ENCODE measurements at regions not wholly inside any gene's neighbourhood (a gene's known extent, or its start where the extent isn't known, plus 50 kb on each side); places are given as distances from the start of the nearest gene placed in this dataset.

DNA sequence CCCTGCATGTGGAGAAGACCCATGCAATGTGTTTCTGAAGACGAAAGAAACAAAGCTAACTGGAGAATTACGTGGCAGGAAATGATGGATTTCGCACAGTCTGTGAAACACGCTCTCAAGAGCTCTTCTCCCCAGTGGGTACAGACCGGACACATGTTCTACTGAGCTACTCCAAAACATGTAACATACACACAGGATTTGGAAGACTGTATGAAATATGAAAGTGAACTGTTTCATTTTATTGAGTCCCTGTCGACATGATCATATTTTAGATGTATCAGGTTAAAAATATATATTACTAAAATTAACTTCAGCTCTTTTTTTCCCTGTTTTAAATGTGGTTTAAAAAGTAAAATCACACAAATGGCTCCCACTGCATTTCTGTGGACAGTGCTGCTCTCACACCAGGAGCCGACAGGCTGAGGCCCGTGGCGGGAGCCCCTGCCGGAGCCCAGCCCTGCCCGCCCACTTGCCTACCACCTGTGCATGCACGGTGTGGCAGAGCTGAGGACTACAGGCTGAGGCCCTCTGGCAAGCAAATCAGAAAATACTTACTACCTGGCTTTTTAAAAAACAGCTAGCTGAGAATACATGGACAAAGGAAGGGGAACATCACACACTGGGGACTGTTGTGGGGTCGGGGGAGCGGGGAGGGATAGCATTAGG lies 58.9 kb upstream of the NXT1 start:
- H3K9me3 ChIP-seq (ENCODE audit: control insufficient read depth, insufficient read depth, low read depth, low read length): no peaks in the 10 kb centered on the region
- no peak overlapping the region for H3K27ac ChIP-seq (ENCODE audit: extremely low read depth, low read depth, low read length)
- no peak overlapping the region for H3K4me3 ChIP-seq (ENCODE audit: low read depth, low read length)
- ChIA-PET POLR2A (no interaction called here), CTCF (no interaction called here)
- TF ChIP-seq, protein P1, sequence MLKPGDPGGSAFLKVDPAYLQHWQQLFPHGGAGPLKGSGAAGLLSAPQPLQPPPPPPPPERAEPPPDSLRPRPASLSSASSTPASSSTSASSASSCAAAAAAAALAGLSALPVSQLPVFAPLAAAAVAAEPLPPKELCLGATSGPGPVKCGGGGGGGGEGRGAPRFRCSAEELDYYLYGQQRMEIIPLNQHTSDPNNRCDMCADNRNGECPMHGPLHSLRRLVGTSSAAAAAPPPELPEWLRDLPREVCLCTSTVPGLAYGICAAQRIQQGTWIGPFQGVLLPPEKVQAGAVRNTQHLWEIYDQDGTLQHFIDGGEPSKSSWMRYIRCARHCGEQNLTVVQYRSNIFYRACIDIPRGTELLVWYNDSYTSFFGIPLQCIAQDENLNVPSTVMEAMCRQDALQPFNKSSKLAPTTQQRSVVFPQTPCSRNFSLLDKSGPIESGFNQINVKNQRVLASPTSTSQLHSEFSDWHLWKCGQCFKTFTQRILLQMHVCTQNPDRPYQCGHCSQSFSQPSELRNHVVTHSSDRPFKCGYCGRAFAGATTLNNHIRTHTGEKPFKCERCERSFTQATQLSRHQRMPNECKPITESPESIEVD (tag by site-specific recombination; IDR thresholded peaks at IDR 0.05): no peak
- TF ChIP-seq, protein P2, sequence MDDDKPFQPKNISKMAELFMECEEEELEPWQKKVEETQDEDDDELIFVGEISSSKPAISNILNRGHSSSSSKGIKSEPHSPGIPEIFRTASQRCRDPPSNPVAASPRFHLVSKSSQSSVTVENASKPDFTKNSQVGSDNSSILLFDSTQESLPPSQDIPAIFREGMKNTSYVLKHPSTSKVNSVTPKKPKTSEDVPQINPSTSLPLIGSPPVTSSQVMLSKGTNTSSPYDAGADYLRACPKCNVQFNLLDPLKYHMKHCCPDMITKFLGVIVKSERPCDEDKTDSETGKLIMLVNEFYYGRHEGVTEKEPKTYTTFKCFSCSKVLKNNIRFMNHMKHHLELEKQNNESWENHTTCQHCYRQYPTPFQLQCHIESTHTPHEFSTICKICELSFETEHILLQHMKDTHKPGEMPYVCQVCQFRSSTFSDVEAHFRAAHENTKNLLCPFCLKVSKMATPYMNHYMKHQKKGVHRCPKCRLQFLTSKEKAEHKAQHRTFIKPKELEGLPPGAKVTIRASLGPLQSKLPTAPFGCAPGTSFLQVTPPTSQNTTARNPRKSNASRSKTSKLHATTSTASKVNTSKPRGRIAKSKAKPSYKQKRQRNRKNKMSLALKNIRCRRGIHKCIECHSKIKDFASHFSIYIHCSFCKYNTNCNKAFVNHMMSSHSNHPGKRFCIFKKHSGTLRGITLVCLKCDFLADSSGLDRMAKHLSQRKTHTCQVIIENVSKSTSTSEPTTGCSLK (tag by site-specific recombination; IDR thresholded peaks at IDR 0.05): no peak
- no peak for TF ChIP-seq ZNF654 (tag by site-specific recombination; IDR thresholded peaks at IDR 0.05; ENCODE audit: low read depth)
- no peak for TF ChIP-seq ZNF292 (tag by site-specific recombination; IDR thresholded peaks at IDR 0.05; ENCODE audit: borderline replicate concordance, low read depth)
- no peak for TF ChIP-seq ZNF184 (tag by site-specific recombination; IDR thresholded peaks at IDR 0.05)
- no peak for TF ChIP-seq ATF2 (tag by site-specific recombination; IDR thresholded peaks at IDR 0.05; ENCODE audit: low read depth)
- TF ChIP-seq, protein P3, sequence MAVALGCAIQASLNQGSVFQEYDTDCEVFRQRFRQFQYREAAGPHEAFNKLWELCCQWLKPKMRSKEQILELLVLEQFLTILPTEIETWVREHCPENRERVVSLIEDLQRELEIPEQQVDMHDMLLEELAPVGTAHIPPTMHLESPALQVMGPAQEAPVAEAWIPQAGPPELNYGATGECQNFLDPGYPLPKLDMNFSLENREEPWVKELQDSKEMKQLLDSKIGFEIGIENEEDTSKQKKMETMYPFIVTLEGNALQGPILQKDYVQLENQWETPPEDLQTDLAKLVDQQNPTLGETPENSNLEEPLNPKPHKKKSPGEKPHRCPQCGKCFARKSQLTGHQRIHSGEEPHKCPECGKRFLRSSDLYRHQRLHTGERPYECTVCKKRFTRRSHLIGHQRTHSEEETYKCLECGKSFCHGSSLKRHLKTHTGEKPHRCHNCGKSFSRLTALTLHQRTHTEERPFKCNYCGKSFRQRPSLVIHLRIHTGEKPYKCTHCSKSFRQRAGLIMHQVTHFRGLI (tag by site-specific recombination; IDR thresholded peaks at IDR 0.05): no peak
- no peak for TF ChIP-seq ZBTB44 (tag by site-specific recombination; IDR thresholded peaks at IDR 0.05)
- no peak for TF ChIP-seq GLI2 (tag by site-specific recombination; IDR thresholded peaks at IDR 0.05; ENCODE audit: borderline replicate concordance, low read depth)
- TF ChIP-seq ZNF76 (tag by site-specific recombination; IDR thresholded peaks at IDR 0.05; ENCODE audit: borderline replicate concordance, low read depth): no peak
- TF ChIP-seq ZNF112 (tag by site-specific recombination; IDR thresholded peaks at IDR 0.05): no peak
- no peak for TF ChIP-seq ZNF248 (tag by site-specific recombination; IDR thresholded peaks at IDR 0.05)
- no peak for TF ChIP-seq OSR2 (tag by site-specific recombination; IDR thresholded peaks at IDR 0.05)
- TF ChIP-seq SP7 (tag by site-specific recombination; IDR thresholded peaks at IDR 0.05): no peak
- TF ChIP-seq, protein P4, sequence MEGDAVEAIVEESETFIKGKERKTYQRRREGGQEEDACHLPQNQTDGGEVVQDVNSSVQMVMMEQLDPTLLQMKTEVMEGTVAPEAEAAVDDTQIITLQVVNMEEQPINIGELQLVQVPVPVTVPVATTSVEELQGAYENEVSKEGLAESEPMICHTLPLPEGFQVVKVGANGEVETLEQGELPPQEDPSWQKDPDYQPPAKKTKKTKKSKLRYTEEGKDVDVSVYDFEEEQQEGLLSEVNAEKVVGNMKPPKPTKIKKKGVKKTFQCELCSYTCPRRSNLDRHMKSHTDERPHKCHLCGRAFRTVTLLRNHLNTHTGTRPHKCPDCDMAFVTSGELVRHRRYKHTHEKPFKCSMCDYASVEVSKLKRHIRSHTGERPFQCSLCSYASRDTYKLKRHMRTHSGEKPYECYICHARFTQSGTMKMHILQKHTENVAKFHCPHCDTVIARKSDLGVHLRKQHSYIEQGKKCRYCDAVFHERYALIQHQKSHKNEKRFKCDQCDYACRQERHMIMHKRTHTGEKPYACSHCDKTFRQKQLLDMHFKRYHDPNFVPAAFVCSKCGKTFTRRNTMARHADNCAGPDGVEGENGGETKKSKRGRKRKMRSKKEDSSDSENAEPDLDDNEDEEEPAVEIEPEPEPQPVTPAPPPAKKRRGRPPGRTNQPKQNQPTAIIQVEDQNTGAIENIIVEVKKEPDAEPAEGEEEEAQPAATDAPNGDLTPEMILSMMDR (tag by site-specific recombination; IDR thresholded peaks at IDR 0.05): no peak
- no peak for TF ChIP-seq ELK4 (IDR thresholded peaks at IDR 0.05; ENCODE audit: borderline replicate concordance, low read depth, low read length)
- TF ChIP-seq ZNF202 (tag by site-specific recombination; IDR thresholded peaks at IDR 0.05; ENCODE audit: borderline replicate concordance): no peak
- H3K4me1 ChIP-seq (ENCODE audit: control insufficient read depth, insufficient read depth, low read length): no peaks in the 10 kb centered on the region
- no peaks in the 10 kb centered on the region for H3K36me3 ChIP-seq (ENCODE audit: control insufficient read depth in 2 of 2, insufficient read depth in 1 of 2, low read length in 2 of 2)
